Left renal cortex interstitium (tissue), 4 donors: ENCODE measurements at regions not wholly inside any gene's neighbourhood (a gene's known extent, or its start where the extent isn't known, plus 50 kb on each side); places are given as distances from the start of the nearest gene placed in this dataset.
"Not testable (repeated sequence)": the region's sequence is repeated elsewhere in the genome, so short reads cannot be mapped to it uniquely, and the experiment has no call there.

Experiments used
- DNase-seq, 4 donors: peaks; one replicate each; pipeline ENCODE4 v3.0.0-alpha.2; 2013; ENCODE audit warnings: low read depth in 4 of 4, low spot score in 2 of 4, missing footprints in 1 of 4

- not testable (repeated sequence) for DNase-seq
These were observed 179.9 kb upstream of the OR13F1 start for GRCh38 chr9:104323967-104324694.

- no peak for DNase-seq
These were observed 177.2 kb upstream of the OR13F1 start for GRCh38 chr9:104326912-104327311.

DNA sequence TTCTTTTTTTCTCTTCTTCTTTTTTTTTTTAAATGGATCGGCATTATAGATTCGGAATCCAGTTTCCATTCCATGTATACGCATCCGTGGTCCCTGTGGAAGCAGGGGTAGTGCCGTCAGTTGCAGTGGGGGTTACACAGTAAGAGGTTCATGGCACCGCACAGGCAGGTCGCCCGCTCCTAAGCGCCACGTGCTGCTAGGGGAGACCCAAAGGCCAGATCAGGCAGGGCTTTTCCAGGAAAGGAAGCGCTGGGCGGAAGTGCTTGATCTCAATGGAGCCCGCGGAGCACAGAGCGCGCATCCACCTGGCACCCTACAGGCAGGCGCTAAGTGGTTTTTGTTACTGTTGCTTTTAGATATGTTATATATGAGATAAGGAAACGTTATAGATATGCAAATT lies 174.8 kb upstream of the OR13F1 start:
- no peak for DNase-seq

GRCh38 chr9:104330841-104331240 lies 173.2 kb upstream of the OR13F1 start:
- no peak for DNase-seq

DNA sequence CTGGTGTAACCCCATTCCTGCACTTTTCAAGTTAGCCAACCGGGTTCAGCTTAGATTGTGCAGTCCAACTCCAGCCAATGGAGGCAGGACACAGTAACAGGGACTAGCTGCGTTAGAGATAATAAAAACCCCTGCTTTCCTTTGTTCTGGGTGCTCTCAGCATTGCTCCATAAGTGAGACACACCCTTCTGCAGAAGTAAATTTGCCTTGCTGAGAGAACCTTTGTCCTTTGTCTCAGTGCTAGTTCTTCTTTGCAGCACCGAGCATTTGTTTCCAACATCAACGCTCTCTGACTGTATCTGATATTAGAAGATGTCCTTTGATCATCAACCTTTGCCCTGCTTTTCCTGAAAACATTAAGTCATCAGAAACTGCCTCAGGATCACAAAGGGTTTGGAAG lies 169.5 kb upstream of the OR13F1 start:
- no peak for DNase-seq

- DNase-seq, result no peak
These were observed 164.4 kb upstream of the OR13F1 start for GRCh38 chr9:104339692-104340091.

DNA sequence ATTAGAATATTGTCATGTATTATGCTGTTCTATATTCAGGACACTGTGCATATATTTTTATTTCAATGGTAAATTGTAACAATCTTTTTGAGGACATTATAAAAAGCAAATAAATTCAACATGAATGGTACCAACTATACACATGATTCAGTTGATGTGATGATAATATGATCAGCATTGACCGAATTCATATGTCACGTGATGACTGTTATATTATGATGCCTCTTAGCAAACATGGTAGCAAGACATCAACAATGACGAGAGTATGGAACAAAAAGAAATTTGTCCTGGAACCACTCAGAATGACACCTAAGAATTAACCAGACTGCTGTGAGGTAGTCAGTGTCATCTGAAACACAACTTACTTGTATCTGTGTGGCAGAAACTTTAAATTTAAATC lies 161.5 kb upstream of the OR13F1 start:
- DNase-seq, result no peak

- no peak for DNase-seq
These were observed 159.0 kb upstream of the OR13F1 start for GRCh38 chr9:104345061-104345460.

DNA sequence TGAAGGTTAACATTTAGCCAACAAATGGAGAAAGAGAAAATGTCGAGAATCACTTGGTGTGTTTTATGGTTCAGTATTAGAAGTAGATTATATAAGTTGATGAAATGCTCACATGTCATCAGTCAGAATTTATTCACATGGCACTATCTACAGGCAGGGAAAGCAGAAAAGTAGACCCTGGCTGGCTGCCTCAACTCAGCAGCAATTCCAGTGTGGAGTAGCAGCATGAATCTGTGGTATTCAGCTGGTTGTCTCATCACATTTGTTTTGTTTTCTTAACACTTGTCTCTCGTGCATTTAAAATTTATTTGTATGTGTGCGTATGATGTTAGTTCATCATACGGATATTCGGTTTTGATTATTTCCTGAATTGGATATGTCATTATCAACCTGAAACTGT lies 153.5 kb upstream of the OR13F1 start:
- no peak for DNase-seq

GRCh38 chr9:104351726-104352125 lies 152.3 kb upstream of the OR13F1 start:
- no peak for DNase-seq

DNA sequence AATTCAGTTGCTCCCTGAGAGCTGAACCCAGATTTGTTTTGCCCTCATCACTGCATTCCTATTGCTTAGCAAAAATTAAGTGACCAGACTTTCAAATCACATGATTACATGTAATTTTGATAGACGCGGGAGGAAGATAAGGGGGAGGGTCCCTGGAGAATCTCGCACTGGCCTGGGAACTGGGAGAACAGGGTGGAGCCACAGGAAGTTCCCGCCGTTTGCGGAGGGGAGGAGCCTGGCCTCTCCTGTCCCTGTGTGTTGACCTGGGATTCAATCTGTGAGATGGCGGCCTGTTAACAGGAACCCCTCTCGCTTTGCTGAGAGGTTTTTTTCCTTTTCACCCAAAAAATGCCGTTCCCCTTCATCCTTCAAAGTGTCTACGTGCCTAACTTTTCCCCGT lies 142.9 kb upstream of the OR13F1 start:
- DNase-seq, result no peak

GRCh38 chr9:104362912-104363472 lies 141.1 kb upstream of the OR13F1 start:
- no peak for DNase-seq

DNA sequence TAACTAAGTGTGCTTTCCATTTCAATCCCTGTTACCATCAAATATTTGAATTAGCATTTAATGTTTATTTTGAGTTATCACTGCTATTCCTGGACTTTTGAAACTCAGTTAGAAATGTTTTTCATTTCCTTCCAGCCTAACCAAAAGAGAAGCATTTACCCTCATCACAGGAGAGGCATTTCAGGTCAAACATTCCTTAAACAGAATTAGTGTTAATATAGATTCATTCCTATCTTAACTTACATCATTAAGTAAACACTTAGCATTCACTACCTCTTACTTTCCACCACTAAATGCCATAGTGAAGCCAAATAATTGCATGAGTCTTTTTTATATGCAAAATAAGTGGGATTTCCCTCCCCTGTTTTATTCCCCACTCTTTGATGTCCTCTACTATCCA lies 136.6 kb upstream of the OR13F1 start:
- no peak for DNase-seq

DNA sequence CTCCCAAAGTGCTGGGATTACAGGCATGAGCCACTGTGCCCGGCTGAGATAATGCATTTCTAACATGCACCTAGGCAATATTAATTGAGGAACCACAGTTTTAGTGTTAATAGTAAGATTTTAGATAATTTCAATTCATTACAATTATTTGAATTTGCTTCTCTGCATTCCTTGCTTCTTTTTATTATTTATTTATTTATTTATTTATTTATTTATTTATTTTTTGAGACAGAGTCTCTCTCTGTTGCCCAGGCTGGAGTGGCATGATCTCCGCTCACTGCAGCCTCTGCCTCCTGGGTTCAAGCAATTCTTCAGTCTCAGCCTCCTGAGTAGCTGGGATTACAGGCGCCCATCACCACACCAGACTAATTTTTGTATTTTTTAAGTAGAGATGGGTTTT lies 135.7 kb upstream of the OR13F1 start:
- DNase-seq, result not testable (repeated sequence)

DNA sequence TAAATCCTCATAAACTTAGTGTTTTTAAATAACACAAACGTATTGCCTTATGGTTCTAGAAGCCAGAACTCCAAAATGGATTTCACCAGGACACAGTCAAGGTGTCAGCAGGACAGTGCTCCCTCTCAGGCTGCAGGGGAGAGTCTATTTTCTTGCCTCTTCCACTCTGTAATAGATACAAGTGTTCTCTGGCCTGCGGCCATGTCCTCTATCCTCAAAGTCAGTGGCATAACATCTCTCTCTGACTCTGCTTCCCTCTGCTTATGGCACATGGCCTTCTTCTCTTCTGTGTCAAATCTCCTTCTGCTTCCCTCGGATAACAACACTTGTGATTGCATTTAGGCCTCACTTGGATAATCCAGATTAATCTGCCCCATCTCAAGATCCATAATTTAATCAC lies 129.4 kb upstream of the OR13F1 start:
- DNase-seq, result no peak

DNA sequence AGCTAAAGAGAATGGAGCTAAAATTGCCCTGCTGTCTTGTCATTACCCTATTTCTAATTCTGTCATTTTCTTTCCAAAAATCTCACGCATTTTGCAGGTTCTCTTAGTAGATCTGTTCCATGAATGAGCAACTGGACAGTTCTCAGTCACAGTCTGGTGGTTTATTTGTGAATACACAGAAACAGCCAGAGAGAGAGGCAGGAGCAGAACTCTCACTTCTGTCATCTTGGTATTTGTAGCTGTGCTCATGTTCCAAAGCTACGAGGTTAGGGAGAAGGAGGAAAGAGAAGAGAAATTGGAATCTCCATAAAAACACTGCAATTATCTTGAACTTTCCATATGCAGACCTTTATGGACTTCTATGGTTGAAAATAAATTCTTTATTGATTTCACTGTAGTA lies 118.0 kb upstream of the OR13F1 start:
- peak in 1 of 4 donors; percentile 4 for DNase-seq

GRCh38 chr9:104386425-104387069 lies 117.5 kb upstream of the OR13F1 start:
- peak; percentile 5 to 15 (median 10) for DNase-seq

- no peak for DNase-seq
These were observed 116.0 kb upstream of the OR13F1 start for GRCh38 chr9:104388071-104388470.

DNA sequence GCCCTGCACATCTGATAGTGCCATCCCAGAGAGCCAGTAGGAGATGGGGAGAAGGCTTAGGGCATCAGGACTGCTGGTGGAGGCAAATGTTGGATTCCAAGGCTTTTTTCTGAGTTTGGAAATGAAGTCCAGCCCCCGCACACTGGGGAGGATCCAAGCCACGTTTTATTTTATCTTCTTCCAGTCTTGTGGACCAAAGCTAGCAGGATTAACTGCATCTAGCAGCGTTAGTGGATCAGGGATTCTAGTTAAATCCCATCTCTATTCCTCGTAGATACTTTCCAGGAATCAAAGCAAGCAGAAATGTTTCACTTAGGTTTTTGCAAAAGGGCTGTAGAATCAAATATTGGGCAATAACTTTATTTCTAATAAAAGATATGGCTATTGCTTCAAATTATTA lies 114.7 kb upstream of the OR13F1 start:
- DNase-seq, result no peak

DNA sequence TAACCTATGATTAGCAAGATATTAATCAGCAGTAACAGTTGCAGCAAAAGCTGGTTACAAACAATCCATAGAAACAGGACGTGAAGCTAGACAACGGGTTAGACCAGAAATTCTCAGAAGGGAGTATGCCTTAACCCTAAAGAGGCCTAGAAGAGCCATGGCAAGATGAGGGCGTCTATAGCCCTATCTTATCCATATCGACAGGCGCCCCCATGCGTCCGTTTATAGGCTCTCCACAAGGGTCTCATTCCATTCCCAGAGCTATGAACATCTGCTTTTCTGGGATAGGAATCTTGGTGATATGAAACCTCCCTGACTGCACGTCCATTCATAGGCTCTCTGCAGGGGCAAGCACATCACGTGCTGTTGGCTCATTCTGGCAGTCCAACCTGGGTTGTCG lies 109.2 kb upstream of the OR13F1 start:
- not testable (repeated sequence) for DNase-seq

- DNase-seq, result no peak
These were observed 91.8 kb upstream of the OR13F1 start for GRCh38 chr9:104412238-104412637.

DNA sequence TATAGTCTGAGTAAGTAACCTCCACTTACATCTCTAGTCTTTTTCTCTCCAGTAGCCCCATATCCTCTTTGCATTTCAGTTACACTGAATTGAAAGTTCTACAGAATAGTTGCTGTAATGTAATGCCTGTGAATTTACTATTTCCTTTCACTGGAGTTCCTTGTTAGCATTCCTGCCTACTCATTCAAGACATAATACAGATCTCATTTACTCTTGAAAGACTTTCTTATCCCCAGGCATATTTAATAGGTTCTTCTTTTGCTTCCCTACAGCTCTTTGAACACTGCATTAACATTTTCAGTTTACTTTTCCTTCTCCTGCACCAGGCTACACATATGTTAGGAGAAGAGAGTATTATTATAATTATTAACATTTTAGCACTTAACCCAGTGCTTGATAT lies 87.6 kb upstream of the OR13F1 start:
- DNase-seq, result no peak
